H9 (cell line): ENCODE measurements at regions not wholly inside any gene's neighbourhood (a gene's known extent, or its start where the extent isn't known, plus 50 kb on each side); places are given as distances from the start of the nearest gene placed in this dataset.
"Not testable (repeated sequence)": the region's sequence is repeated elsewhere in the genome, so short reads cannot be mapped to it uniquely, and the experiment has no call there.

Source experiments
- DNase-seq: peaks from one replicate; pipeline ENCODE4 v3.0.0-alpha.2; 2017
- H2AFZ ChIP-seq: one replicate; pipeline ENCODE4 v1.6.1; 2013; ENCODE audit warnings: mild to moderate bottlenecking, low read length, control low read depth, moderate library complexity
- H2AK5ac ChIP-seq: 2 replicates; pipeline ENCODE4 v1.6.1; 2013; ENCODE audit warnings: low read length, control low read depth, mixed read lengths; ENCODE audit not compliant: insufficient read length
- H2BK120ac ChIP-seq: one replicate; pipeline ENCODE4 v1.6.1; 2013; ENCODE audit warnings: low read depth, mild to moderate bottlenecking, low read length, control low read depth, inconsistent platforms; ENCODE audit not compliant: poor library complexity, severe bottlenecking
- H2BK12ac ChIP-seq: 2 replicates; pipeline ENCODE4 v1.6.1; 2013; ENCODE audit warnings: low read length, control low read depth, mixed read lengths, low read depth; ENCODE audit not compliant: insufficient read length
- H2BK15ac ChIP-seq: 2 replicates; pipeline ENCODE4 v1.6.1; 2013; ENCODE audit warnings: low read depth, low read length, control low read depth
- H2BK20ac ChIP-seq: one replicate; pipeline ENCODE4 v1.6.1; 2013; ENCODE audit warnings: low read depth, mild to moderate bottlenecking, low read length, control low read depth, inconsistent platforms; ENCODE audit not compliant: poor library complexity, severe bottlenecking
- H2BK5ac ChIP-seq: 2 replicates; pipeline ENCODE4 v1.6.1; 2013; ENCODE audit warnings: low read length, control low read depth, mixed read lengths; ENCODE audit not compliant: insufficient read length
- H3K14ac ChIP-seq: 2 replicates; pipeline ENCODE4 v1.6.1; 2013; ENCODE audit warnings: low read length, control low read depth; ENCODE audit not compliant: insufficient read depth
- H3K18ac ChIP-seq: 2 replicates; pipeline ENCODE4 v1.6.1; 2013; ENCODE audit warnings: low read depth, mild to moderate bottlenecking, mixed read lengths, low read length, control low read depth; ENCODE audit not compliant: insufficient read length
- H3K23ac ChIP-seq: 2 replicates; pipeline ENCODE4 v1.6.1; 2013; ENCODE audit warnings: low read length, control low read depth, mixed read lengths, low read depth; ENCODE audit not compliant: insufficient read length
- H3K23me2 ChIP-seq: 2 replicates; pipeline ENCODE4 v1.6.1; 2013; ENCODE audit warnings: low read depth, mild to moderate bottlenecking, mixed read lengths, low read length, control low read depth; ENCODE audit not compliant: insufficient read length, poor library complexity, severe bottlenecking
- H3K27ac ChIP-seq: 2 replicates; pipeline ENCODE4 v1.5.1; 2013; ENCODE audit warnings: low read length, control low read depth, mixed read lengths, low read depth; ENCODE audit not compliant: insufficient read length
- H3K27me3 ChIP-seq: 2 replicates; pipeline ENCODE4 v1.6.1; 2013; ENCODE audit warnings: low read length, control low read depth, inconsistent platforms; ENCODE audit not compliant: insufficient read depth
- H3K4ac ChIP-seq: 2 replicates; pipeline ENCODE4 v1.6.1; 2013; ENCODE audit warnings: low read depth, mild to moderate bottlenecking, control low read depth, inconsistent platforms, low read length, moderate library complexity
- H3K4me1 ChIP-seq: 2 replicates; pipeline ENCODE4 v1.6.1; 2013; ENCODE audit warnings: low read length, control low read depth, inconsistent platforms; ENCODE audit not compliant: insufficient read depth
- H3K4me2 ChIP-seq: 2 replicates; pipeline ENCODE4 v1.6.1; 2013; ENCODE audit warnings: low read length, control low read depth, mixed read lengths; ENCODE audit not compliant: insufficient read length, insufficient read depth
- H3K56ac ChIP-seq: 2 replicates; pipeline ENCODE4 v1.6.1; 2013; ENCODE audit warnings: low read depth, mild to moderate bottlenecking, mixed read lengths, low read length, control low read depth; ENCODE audit not compliant: insufficient read length
- H3K79me1 ChIP-seq: 2 replicates; pipeline ENCODE4 v1.6.1; 2013; ENCODE audit warnings: low read depth, mild to moderate bottlenecking, moderate library complexity, low read length, control low read depth, inconsistent platforms; ENCODE audit not compliant: insufficient read depth, poor library complexity, severe bottlenecking
- H3K79me2 ChIP-seq: 2 replicates; pipeline ENCODE4 v1.6.1; 2013; ENCODE audit warnings: low read length, control low read depth, inconsistent platforms; ENCODE audit not compliant: insufficient read depth
- H3K9ac ChIP-seq: 2 replicates; pipeline ENCODE4 v1.6.1; 2013; ENCODE audit warnings: low read length, control low read depth, mixed read lengths; ENCODE audit not compliant: insufficient read length; ENCODE audit errors: extremely low read depth
- H3K9me3 ChIP-seq: one replicate; pipeline ENCODE4 v1.6.1; 2013; ENCODE audit warnings: low read depth, low read length, inconsistent platforms; ENCODE audit not compliant: control insufficient read depth
- H3T11ph ChIP-seq: one replicate; pipeline ENCODE4 v1.6.1; 2013; ENCODE audit warnings: mild to moderate bottlenecking, low read length, control low read depth, inconsistent platforms
- H4K20me1 ChIP-seq: one replicate; pipeline ENCODE4 v1.6.1; 2013; ENCODE audit not compliant: control insufficient read depth, insufficient read length, insufficient read depth
- H4K5ac ChIP-seq: 2 replicates; pipeline ENCODE4 v1.6.1; 2013; ENCODE audit warnings: low read depth, mild to moderate bottlenecking, mixed read lengths, low read length, control low read depth; ENCODE audit not compliant: insufficient read length
- H4K8ac ChIP-seq: replicated peaks from 2 replicates; pipeline ENCODE4 v1.6.1; 2013; ENCODE audit warnings: low read length, control low read depth, mixed read lengths, low read depth; ENCODE audit not compliant: insufficient read length
- H4K91ac ChIP-seq: 2 replicates; pipeline ENCODE4 v1.6.1; 2013; ENCODE audit warnings: low read depth, mild to moderate bottlenecking, moderate library complexity, mixed read lengths, low read length, control low read depth; ENCODE audit not compliant: insufficient read length
- H3K27ac Mint-ChIP-seq, 3 experiments: 2 replicates in 2 of 3; 3 replicates in 1 of 3; pipeline ENCODE4 v1.8.0; 2020 to 2021; ENCODE audit warnings: mixed read lengths in 3 of 3, mild to moderate bottlenecking in 1 of 3, moderate library complexity in 1 of 3
- H3K27me3 Mint-ChIP-seq: 2 replicates; pipeline ENCODE4 v1.8.0; 2021; ENCODE audit warnings: low read depth, mild to moderate bottlenecking, moderate library complexity, mixed read lengths
- H3K36me3 Mint-ChIP-seq, 3 experiments: 2 replicates in 2 of 3; 3 replicates in 1 of 3; pipeline ENCODE4 v1.8.0; 2020 to 2021; ENCODE audit warnings: low read depth in 3 of 3, mixed read lengths in 3 of 3; ENCODE audit not compliant: insufficient read depth in 1 of 3
- H3K4me1 Mint-ChIP-seq, 2 experiments: 2 replicates each; pipeline ENCODE4 v1.8.0; 2020; ENCODE audit warnings: mixed read lengths in 2 of 2
- H3K4me3 Mint-ChIP-seq, 2 experiments: 2 replicates in 1 of 2; 3 replicates in 1 of 2; pipeline ENCODE4 v1.8.0; 2020 to 2021; ENCODE audit warnings: mild to moderate bottlenecking in 2 of 2, mixed read lengths in 2 of 2, moderate library complexity in 1 of 2
- H3K9me3 Mint-ChIP-seq, 2 experiments: 2 replicates in 1 of 2; 3 replicates in 1 of 2; pipeline ENCODE4 v1.8.0; 2020; ENCODE audit warnings: mild to moderate bottlenecking in 2 of 2, mixed read lengths in 2 of 2, moderate library complexity in 1 of 2
- WGBS: extraction: QIAGEN DNeasy Blood & Tissue Kit; methylation state at CpG from one replicate; pipeline ENCODE4 v1.1.7; 2013; ENCODE audit warnings: missing lambda C conversion rate, low lambda C conversion rate, mixed read lengths; ENCODE audit not compliant: insufficient read length; ENCODE audit errors: extremely low coverage; 5-methylcytosine and 5-hydroxymethylcytosine counted together

DNA sequence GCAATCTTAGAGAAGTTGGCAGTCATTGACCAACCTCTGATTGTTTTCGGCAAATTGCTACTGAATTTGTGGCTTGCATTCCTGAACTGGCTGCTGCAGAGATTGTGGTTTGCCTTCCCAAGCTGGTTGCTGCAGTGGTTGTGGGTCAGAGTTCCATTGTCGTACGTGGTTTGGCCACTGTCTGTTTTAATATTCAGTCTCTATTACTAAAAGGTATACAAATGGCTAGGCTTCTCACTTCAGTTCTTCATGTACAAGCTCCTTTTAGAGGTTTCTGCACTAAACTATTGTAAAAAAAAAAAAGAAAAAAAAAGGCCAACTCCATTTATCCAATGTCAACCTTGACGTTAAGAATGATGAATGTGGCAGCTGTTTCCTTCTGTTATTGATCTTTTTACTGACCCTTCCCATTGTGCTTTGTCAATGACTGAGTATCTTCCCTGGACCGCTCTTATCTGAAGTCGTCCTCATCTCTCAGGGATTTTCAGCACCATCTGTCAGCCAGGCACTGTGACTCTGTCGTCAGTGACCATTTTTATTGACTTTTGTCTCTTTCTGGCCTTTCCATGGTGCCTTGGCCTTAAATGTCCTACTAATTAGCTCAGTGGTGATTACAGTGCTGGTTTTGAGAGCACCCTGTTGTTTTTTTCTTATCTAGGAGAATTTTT is 140.6 kb upstream of the ZNF658 start:
- H2BK20ac ChIP-seq, H3K4ac ChIP-seq, H3K4me3 Mint-ChIP-seq, H3K23me2 ChIP-seq, H3K9me3 ChIP-seq, H4K91ac ChIP-seq, H3K9ac ChIP-seq, H3K14ac ChIP-seq, H3K27me3 Mint-ChIP-seq, H2BK12ac ChIP-seq, H3K18ac ChIP-seq, H3K4me1 ChIP-seq, H4K20me1 ChIP-seq, H3K4me2 ChIP-seq, H3K27me3 ChIP-seq, H3K4me1 Mint-ChIP-seq, H2BK5ac ChIP-seq, H3K36me3 Mint-ChIP-seq, H3K56ac ChIP-seq, DNase-seq, H4K8ac ChIP-seq, H4K5ac ChIP-seq, H3K27ac ChIP-seq, H3K79me2 ChIP-seq, H2AK5ac ChIP-seq, H3T11ph ChIP-seq, H2AFZ ChIP-seq, H2BK15ac ChIP-seq, H3K23ac ChIP-seq, H3K27ac Mint-ChIP-seq, H3K9me3 Mint-ChIP-seq, H2BK120ac ChIP-seq, H3K79me1 ChIP-seq: not testable (repeated sequence)
- no CpG with 5 or more reads among the region's 7 CpGs for WGBS

- H2BK12ac ChIP-seq, H3K4me1 Mint-ChIP-seq, H4K20me1 ChIP-seq, H3K79me1 ChIP-seq, H3K79me2 ChIP-seq, H3K4me2 ChIP-seq, H3K23me2 ChIP-seq, H2BK120ac ChIP-seq, H3K56ac ChIP-seq, H2AK5ac ChIP-seq, H2BK5ac ChIP-seq, DNase-seq, H2BK15ac ChIP-seq, H4K8ac ChIP-seq, H3K14ac ChIP-seq, H3K27ac Mint-ChIP-seq, H3T11ph ChIP-seq, H4K5ac ChIP-seq, H3K18ac ChIP-seq, H3K23ac ChIP-seq, H3K9me3 Mint-ChIP-seq, H3K27me3 Mint-ChIP-seq, H2AFZ ChIP-seq, H3K4ac ChIP-seq, H3K27ac ChIP-seq, H3K4me1 ChIP-seq, H3K4me3 Mint-ChIP-seq, H2BK20ac ChIP-seq, H3K36me3 Mint-ChIP-seq, H4K91ac ChIP-seq, H3K9me3 ChIP-seq, H3K9ac ChIP-seq, H3K27me3 ChIP-seq: not testable (repeated sequence)
- no CpG with 5 or more reads among the region's 3 CpGs for WGBS
Measured at GRCh38 chr9:66764799-66765493, 135.6 kb upstream of the ZNF658 start.
